Astrocyte (in vitro differentiated cells and primary cell): ENCODE measurements at regions not wholly inside any gene's neighbourhood (a gene's known extent, or its start where the extent isn't known, plus 50 kb on each side); places are given as distances from the start of the nearest gene placed in this dataset.

Source experiments
- DNase-seq: peaks from one replicate; pipeline ENCODE4 v3.0.0-alpha.2; 2010; ENCODE audit warnings: low read depth
- FAIRE-seq: peaks from 2 replicates; lab custom pipeline; 2011; peaks lifted over from hg19 to GRCh38; lab: Jason Lieb, UNC
- H2AFZ ChIP-seq: 2 replicates; pipeline ENCODE4 v1.6.0; 2012; ENCODE audit warnings: low read depth, low read length, inconsistent platforms
- H3K27ac ChIP-seq: 2 replicates; pipeline ENCODE4 v1.5.1; 2011; ENCODE audit warnings: low read depth, low read length, inconsistent platforms
- H3K27me3 ChIP-seq: 2 replicates; pipeline ENCODE4 v1.6.0; 2011; ENCODE audit warnings: low read length, inconsistent platforms; ENCODE audit not compliant: insufficient read depth
- H3K36me3 ChIP-seq: 2 replicates; pipeline ENCODE4 v1.5.1; 2011; ENCODE audit warnings: low read length, inconsistent platforms; ENCODE audit not compliant: insufficient read depth
- H3K4me1 ChIP-seq: 2 replicates; pipeline ENCODE4 v1.5.1; 2011; ENCODE audit warnings: low read length, inconsistent platforms; ENCODE audit not compliant: insufficient read depth
- H3K4me2 ChIP-seq: 2 replicates; pipeline ENCODE4 v1.6.0; 2012; ENCODE audit warnings: low read length, inconsistent platforms
- H3K4me3 ChIP-seq: 2 replicates; pipeline ENCODE4 v1.5.1; 2011; ENCODE audit warnings: low read depth, mild to moderate bottlenecking, low read length, inconsistent platforms; ENCODE audit not compliant: insufficient read depth
- H3K79me2 ChIP-seq: 2 replicates; pipeline ENCODE4 v1.6.0; 2012; ENCODE audit warnings: mild to moderate bottlenecking, low read length, inconsistent platforms; ENCODE audit not compliant: insufficient read depth
- H3K9ac ChIP-seq: 2 replicates; pipeline ENCODE4 v1.6.0; 2012; ENCODE audit warnings: mild to moderate bottlenecking, low read length, inconsistent platforms
- H3K9me3 ChIP-seq: 2 replicates; pipeline ENCODE4 v1.5.1; 2012; ENCODE audit warnings: low read depth, mild to moderate bottlenecking, low read length, inconsistent platforms; ENCODE audit not compliant: insufficient read depth
- H4K20me1 ChIP-seq: 2 replicates; pipeline ENCODE4 v1.6.0; 2012; ENCODE audit warnings: low read length, inconsistent platforms; ENCODE audit not compliant: insufficient read depth
- H3K27ac Mint-ChIP-seq: one replicate; pipeline ENCODE4 v1.8.0; 2021; ENCODE audit warnings: mild to moderate bottlenecking, mixed read lengths; ENCODE audit not compliant: unreplicated experiment
- H3K27me3 Mint-ChIP-seq: one replicate; pipeline ENCODE4 v1.8.0; 2021; ENCODE audit warnings: low read depth, mixed read lengths; ENCODE audit not compliant: unreplicated experiment
- H3K36me3 Mint-ChIP-seq: one replicate; pipeline ENCODE4 v1.8.0; 2021; ENCODE audit warnings: low read depth, mixed read lengths; ENCODE audit not compliant: unreplicated experiment
- H3K4me1 Mint-ChIP-seq: one replicate; pipeline ENCODE4 v1.8.0; 2021; ENCODE audit warnings: low read depth, mixed read lengths; ENCODE audit not compliant: unreplicated experiment
- H3K4me3 Mint-ChIP-seq: one replicate; pipeline ENCODE4 v1.8.0; 2021; ENCODE audit warnings: mild to moderate bottlenecking, moderate library complexity, mixed read lengths; ENCODE audit not compliant: unreplicated experiment
- H3K9me3 Mint-ChIP-seq: one replicate; pipeline ENCODE4 v1.8.0; 2021; ENCODE audit warnings: mild to moderate bottlenecking, mixed read lengths; ENCODE audit not compliant: unreplicated experiment
- CTCF ChIP-seq: IDR thresholded peaks from 2 replicates; pipeline ENCODE4 v1.5.1; 2011; ENCODE audit warnings: low read depth, mild to moderate bottlenecking, inconsistent platforms, low read length, moderate library complexity; ENCODE audit not compliant: insufficient read depth
- EZH2 ChIP-seq: IDR thresholded peaks from 2 replicates; pipeline ENCODE4 v1.6.1; 2012; ENCODE audit warnings: mild to moderate bottlenecking, low read length, inconsistent platforms; ENCODE audit not compliant: insufficient read depth

DNA sequence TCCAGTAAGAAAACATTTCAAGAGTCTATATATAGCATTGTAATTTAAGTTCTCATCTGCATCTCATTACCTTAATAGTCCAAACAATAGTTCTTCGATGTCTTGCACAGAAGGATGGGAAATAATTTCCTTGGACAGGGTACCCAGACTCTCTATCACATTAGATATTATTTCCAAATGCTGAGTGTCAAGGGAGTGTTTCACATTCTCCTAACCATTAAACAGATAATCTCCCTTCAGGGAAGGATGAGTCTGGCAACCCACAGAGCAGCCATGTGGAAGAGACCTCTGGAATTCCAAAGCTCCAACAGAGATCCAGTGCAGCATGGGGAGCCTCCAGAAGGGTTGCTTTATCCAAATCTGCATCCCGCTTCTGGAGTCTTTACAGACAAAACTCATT, 89.6 kb downstream of the FZD1 start:
- H3K9me3 ChIP-seq: no peaks in the 10 kb centered on the region
- FAIRE-seq (no peak), DNase-seq (no peak)
- Mint-ChIP-seq H3K9me3 (no peaks in the 10 kb centered on the region), H3K4me3 (no peak overlapping the region), H3K36me3 (no peaks in the 10 kb centered on the region), H3K27ac (no peak overlapping the region), H3K27me3 (peaks cover 3% of the 10 kb centered on the region), H3K4me1 (peaks cover 12% of the 10 kb centered on the region)
- TF ChIP-seq CTCF: no peak
- no peak for TF ChIP-seq EZH2
- H3K79me2 ChIP-seq: no peaks in the 10 kb centered on the region
- H3K4me3 ChIP-seq: no peak overlapping the region
- H3K4me1 ChIP-seq: peaks cover 13% of the 10 kb centered on the region
- no peaks in the 10 kb centered on the region for H4K20me1 ChIP-seq
- no peaks in the 10 kb centered on the region for H3K36me3 ChIP-seq
- H2AFZ ChIP-seq: no peak overlapping the region
- H3K27ac ChIP-seq: no peak overlapping the region
- H3K4me2 ChIP-seq: no peak overlapping the region
- H3K27me3 ChIP-seq: no peaks in the 10 kb centered on the region
- H3K9ac ChIP-seq: no peak overlapping the region

DNA sequence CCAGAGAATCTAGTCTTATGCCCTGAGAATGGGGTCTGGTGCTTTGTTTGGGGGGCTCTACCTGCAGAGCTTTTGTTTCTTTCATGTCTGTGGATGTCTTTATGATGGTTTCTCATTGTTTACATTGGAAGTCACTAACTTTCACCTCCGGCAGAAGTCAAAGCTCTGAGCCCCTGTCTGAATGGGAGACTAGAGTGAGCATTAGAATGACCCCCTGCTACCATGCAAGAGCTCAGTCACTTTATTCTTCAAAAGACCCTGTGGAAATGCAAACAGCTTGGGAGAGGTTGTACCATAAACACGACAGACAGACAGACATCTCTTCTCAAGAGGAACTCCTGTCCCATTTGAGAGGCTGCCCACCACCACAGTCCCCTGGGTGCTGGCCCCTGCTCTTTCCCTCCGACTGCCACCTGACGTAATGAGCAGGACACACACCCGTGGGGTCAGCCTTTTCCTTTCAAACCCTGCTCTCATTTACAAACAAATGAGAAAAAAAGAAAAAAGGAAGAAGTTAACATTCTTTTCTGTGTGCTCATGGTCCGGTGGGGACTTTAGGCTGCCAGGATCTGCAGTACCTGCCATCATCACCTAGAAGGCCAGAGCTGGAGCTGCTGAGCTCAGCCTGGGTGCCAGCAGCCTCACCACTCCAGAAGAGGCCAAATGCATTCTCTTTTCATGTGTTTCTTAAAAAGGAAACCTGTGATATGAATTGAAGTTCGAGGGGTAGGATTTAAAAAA, 91.6 kb downstream of the FZD1 start:
- H3K36me3 Mint-ChIP-seq: no peaks in the 10 kb centered on the region
- no peak overlapping the region for H3K27ac Mint-ChIP-seq
- peaks cover 3% of the 10 kb centered on the region for H3K27me3 Mint-ChIP-seq
- Histone ChIP-seq H3K79me2 (no peaks in the 10 kb centered on the region), H3K9ac (no peak overlapping the region), H3K4me2 (no peak overlapping the region), H2AFZ (no peak overlapping the region), H3K27ac (no peak overlapping the region), H3K27me3 (peaks cover 3% of the 10 kb centered on the region), H3K9me3 (no peaks in the 10 kb centered on the region), H3K4me3 (no peak overlapping the region), H3K36me3 (no peaks in the 10 kb centered on the region), H4K20me1 (no peaks in the 10 kb centered on the region), H3K4me1 (peaks cover 7% of the 10 kb centered on the region)
- H3K4me1 Mint-ChIP-seq: peaks cover 8% of the 10 kb centered on the region
- H3K9me3 Mint-ChIP-seq: no peaks in the 10 kb centered on the region
- DNase-seq (no peak), FAIRE-seq (no peak)
- TF ChIP-seq CTCF: no peak
- no peak for TF ChIP-seq EZH2
- H3K4me3 Mint-ChIP-seq: no peak overlapping the region

DNA sequence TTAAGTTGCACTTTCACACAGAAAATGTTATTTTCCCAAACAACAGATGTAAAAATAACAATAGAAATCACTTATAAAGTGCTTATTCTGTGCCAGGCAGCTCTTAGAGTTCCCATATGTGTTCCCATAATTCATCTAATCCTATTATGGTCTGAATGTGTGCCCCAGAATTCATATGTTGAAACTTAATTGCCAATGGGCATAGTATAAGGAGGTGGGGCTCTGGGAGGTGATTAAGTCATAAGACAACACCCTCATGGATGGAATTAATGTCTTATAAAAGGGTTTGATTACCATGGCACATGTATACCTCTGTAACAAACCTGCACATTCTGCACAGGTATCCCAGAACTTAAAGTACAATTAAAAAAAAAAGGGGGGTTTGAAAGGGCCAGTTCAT, 92.7 kb downstream of the FZD1 start:
- no peak overlapping the region for H3K9ac ChIP-seq
- no peak overlapping the region for H3K27ac ChIP-seq
- H2AFZ ChIP-seq: no peak overlapping the region
- H3K79me2 ChIP-seq: no peaks in the 10 kb centered on the region
- H3K4me2 ChIP-seq: no peak overlapping the region
- no peaks in the 10 kb centered on the region for H4K20me1 ChIP-seq
- peaks cover 3% of the 10 kb centered on the region for H3K27me3 ChIP-seq
- TF ChIP-seq EZH2: no peak
- TF ChIP-seq CTCF: no peak
- Mint-ChIP-seq H3K4me1 (peaks cover 8% of the 10 kb centered on the region), H3K9me3 (no peaks in the 10 kb centered on the region), H3K27me3 (peaks cover 3% of the 10 kb centered on the region), H3K4me3 (no peak overlapping the region), H3K36me3 (no peaks in the 10 kb centered on the region), H3K27ac (no peak overlapping the region)
- H3K4me1 ChIP-seq: no peaks in the 10 kb centered on the region
- DNase-seq (no peak), FAIRE-seq (no peak)
- no peaks in the 10 kb centered on the region for H3K36me3 ChIP-seq
- no peak overlapping the region for H3K4me3 ChIP-seq
- H3K9me3 ChIP-seq: no peaks in the 10 kb centered on the region
